ENCODE measurements at regions not wholly inside any gene's neighbourhood (a gene's known extent, or its start where the extent isn't known, plus 50 kb on each side); places are given as distances from the start of the nearest gene placed in this dataset.

DNA sequence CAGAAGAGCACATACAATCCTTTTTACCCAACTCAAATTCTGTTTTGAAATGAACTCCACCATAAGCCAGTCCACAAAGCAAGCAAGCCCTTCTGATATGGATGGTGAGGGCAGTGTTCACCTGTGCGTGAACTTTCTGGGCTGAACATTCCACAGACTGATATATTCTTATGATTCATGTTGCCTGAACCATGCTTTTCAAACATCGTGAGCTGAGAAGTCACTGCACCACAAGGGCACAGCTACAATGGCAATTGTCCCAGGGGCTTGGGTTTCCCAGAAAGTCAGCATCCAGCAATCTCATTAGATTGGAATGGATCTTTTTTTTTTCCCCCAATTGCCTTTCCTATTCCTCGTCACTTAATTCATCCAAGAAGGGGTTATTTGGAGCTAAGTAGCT, 86.9 kb upstream of the ZNF438 start:
- no peak for TF ChIP-seq CTCF (IDR thresholded peaks at IDR 0.05; ENCODE audit: insufficient read depth, low read length, poor library complexity, severe bottlenecking)
- no peak for DNase-seq (ENCODE audit: extremely low read depth, insufficient read length)
- no peaks in the 10 kb centered on the region for H3K27me3 ChIP-seq (replicated peaks; ENCODE audit: control insufficient read depth, insufficient read depth, low read length)

DNA sequence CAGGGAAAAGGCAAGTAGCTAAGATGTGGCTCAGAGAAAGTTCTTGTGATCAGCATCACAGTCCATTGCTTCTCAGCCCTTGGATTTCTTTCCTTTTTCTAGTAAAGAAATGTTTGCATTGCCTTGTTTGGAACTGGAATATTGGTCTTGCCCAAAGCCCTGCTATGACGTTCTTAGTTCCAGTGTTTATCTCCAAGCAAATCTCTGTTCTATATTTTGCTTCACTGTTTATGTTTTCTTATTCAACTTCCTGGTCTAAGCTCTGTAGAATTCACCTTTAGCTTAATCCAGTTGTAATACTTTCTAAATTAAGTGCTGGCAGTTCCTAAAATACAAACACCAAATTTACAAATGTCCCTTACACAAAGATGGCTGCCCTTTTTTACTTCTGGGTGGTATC, 88.7 kb upstream of the ZNF438 start:
- no peak for TF ChIP-seq CTCF (IDR thresholded peaks at IDR 0.05; ENCODE audit: insufficient read depth, low read length, poor library complexity, severe bottlenecking)
- Histone ChIP-seq H3K27me3 (replicated peaks; ENCODE audit: control insufficient read depth, insufficient read depth, low read length) (no peaks in the 10 kb centered on the region), H3K36me3 (ENCODE audit: control insufficient read depth, insufficient read depth, low read length) (no peaks in the 10 kb centered on the region), H3K4me3 (replicated peaks; ENCODE audit: low read depth, low read length) (no peak overlapping the region)
- no peak for DNase-seq (ENCODE audit: extremely low read depth, insufficient read length)

More for the DNA sequence above, 86.9 kb upstream of the ZNF438 start:
- Histone ChIP-seq H3K36me3 (ENCODE audit: control insufficient read depth, insufficient read depth, low read length) (no peaks in the 10 kb centered on the region), H3K4me3 (replicated peaks; ENCODE audit: low read depth, low read length) (no peak overlapping the region)

GRCh38 chr10:31120961-31121685, 89.5 kb upstream of the ZNF438 start:
- DNase-seq (ENCODE audit: extremely low read depth, insufficient read length): no peak
- no peaks in the 10 kb centered on the region for H3K27me3 ChIP-seq (replicated peaks; ENCODE audit: control insufficient read depth, insufficient read depth, low read length)
- no peak for TF ChIP-seq CTCF (IDR thresholded peaks at IDR 0.05; ENCODE audit: insufficient read depth, low read length, poor library complexity, severe bottlenecking)
- no peak overlapping the region for H3K4me3 ChIP-seq (replicated peaks; ENCODE audit: low read depth, low read length)
- H3K36me3 ChIP-seq (ENCODE audit: control insufficient read depth, insufficient read depth, low read length): no peaks in the 10 kb centered on the region

- TF ChIP-seq CTCF (IDR thresholded peaks at IDR 0.05; ENCODE audit: insufficient read depth, low read length, poor library complexity, severe bottlenecking): no peak
- no peak for DNase-seq (ENCODE audit: extremely low read depth, insufficient read length)
- Histone ChIP-seq H3K4me3 (replicated peaks; ENCODE audit: low read depth, low read length) (no peak overlapping the region), H3K36me3 (ENCODE audit: control insufficient read depth, insufficient read depth, low read length) (no peaks in the 10 kb centered on the region), H3K27me3 (replicated peaks; ENCODE audit: control insufficient read depth, insufficient read depth, low read length) (no peaks in the 10 kb centered on the region)
Observed at GRCh38 chr10:31121757-31122577, 90.3 kb upstream of the ZNF438 start.

DNA sequence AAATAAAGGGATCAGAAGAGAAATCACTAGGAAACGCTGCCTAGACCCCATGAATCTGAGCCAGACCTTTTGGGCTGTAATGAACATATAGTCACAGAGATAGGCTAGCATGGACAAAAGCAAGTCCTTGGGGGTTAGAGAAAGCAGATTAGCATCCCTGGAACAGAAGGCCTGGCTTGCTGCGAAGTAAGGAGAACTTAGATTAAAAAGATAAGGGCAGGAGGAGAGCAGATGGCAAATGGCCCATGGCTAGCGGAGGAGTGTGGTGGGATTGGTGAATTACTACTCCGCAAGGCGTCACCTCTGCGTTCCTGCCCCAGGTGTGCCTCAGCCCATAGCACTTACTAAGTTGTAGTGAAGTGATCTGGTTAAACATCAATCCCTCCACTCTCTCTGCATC, 92.3 kb upstream of the ZNF438 start:
- TF ChIP-seq CTCF (IDR thresholded peaks at IDR 0.05; ENCODE audit: insufficient read depth, low read length, poor library complexity, severe bottlenecking): no peak
- H3K27me3 ChIP-seq (replicated peaks; ENCODE audit: control insufficient read depth, insufficient read depth, low read length): no peaks in the 10 kb centered on the region

More for the DNA sequence above, 92.3 kb upstream of the ZNF438 start:
- no peak for DNase-seq (ENCODE audit: extremely low read depth, insufficient read length)
- Histone ChIP-seq H3K36me3 (ENCODE audit: control insufficient read depth, insufficient read depth, low read length) (no peaks in the 10 kb centered on the region), H3K4me3 (replicated peaks; ENCODE audit: low read depth, low read length) (no peak overlapping the region)

All from GM06990 (cell line).